ENCODE measurements at regions not wholly inside any gene's neighbourhood (a gene's known extent, or its start where the extent isn't known, plus 50 kb on each side); places are given as distances from the start of the nearest gene placed in this dataset.

DNA sequence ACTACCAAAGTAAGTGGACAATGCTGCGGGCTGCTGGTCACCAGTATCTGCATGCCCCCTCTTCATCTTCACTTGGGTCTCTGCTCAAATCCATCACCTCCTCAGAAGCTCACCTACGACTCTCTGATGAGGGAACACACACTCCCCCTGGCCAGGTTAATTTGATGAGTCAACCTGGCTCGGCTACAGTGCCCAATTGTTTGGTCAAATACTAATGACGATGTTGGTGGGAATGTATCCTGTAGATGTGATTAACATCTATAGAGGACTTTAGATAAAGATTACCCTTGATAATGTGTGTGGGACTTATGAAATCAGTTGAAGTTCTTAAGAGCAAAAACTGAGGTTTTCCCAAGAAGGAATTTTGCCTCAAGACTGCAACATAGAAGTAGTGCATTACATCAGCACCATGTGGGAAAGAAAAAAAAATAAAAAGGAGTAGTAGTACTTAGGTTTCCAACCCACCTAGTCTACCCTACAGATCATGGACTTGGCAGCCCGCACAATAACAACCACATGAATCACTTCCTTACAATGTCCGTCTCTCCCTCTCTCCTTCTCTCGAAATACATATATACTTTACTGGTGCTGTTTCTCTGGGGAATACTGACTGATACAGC is 467.3 kb downstream of the DNAH5 start:
- Mint-ChIP-seq H3K27me3 (no peaks in the 10 kb centered on the region), H3K9me3 (peaks cover 3% of the 10 kb centered on the region), H3K4me3 (no peak overlapping the region), H3K27ac (no peak overlapping the region), H3K36me3 (no peaks in the 10 kb centered on the region), H3K4me1 (no peaks in the 10 kb centered on the region)
- DNase-seq, result no peak
- CTCF ChIA-PET, result no interaction called here

DNA sequence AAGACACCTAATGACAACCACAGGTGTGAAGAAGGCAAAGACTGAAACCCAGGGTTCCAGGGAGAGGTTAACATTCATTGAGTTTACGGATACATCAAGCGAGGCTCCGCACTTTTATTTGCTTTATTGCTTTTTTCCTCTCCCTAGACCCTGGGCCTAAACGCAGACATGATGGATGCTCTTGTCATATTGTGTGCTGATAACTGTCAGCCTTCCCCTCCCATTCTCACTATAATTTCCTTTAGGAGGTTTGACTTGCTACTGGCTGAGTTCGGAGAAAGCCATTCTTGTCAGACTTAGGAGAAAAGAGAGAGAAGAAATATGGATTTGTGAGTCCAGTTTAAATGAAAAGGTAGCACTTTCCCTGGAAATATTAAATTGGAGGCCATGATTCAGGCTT is 471.6 kb downstream of the DNAH5 start:
- CTCF ChIA-PET, result no interaction called here
- Mint-ChIP-seq H3K27me3 (no peaks in the 10 kb centered on the region), H3K27ac (no peak overlapping the region), H3K4me3 (no peak overlapping the region), H3K36me3 (no peaks in the 10 kb centered on the region), H3K4me1 (no peaks in the 10 kb centered on the region), H3K9me3 (peaks cover 7% of the 10 kb centered on the region)
- DNase-seq, result no peak

DNA sequence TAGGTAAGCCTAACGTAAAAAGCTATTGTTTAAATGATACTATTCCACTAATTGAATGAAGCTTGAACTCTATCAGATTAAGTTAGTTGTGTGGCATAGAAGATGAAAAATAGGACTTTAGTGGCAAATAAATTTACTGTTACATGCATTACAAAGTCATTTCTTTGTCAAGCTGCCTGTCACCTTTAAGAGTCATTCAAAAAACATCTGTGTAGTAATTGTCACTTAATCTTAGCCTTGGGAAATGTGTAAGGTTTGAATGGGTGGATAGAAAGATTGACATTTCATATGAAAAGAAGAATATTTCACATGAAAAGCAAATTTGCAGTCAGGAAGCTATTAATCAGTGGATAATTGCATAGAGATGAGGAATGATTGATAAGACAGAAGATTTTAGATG is 473.5 kb downstream of the DNAH5 start:
- no peak overlapping the region for H3K4me3 Mint-ChIP-seq
- CTCF ChIA-PET, result no interaction called here

DNA sequence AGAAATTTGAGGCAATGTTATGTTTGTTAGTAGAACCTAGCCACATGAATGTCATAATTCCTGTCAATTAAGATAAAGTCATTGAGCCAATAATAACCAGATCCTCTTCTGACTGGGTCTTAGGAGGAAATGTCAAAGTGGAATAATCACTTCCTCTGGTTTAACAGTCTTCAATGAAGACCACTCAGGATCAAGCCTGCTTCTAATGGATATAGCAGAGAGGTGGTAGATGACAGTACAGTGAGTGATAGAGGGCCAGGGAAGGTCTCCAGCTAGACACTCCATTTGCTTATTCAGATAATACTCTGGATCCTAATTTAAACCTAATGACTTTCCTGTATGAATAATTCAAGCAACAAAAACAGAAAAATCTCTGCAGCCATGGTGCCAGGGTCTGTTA is 474.2 kb downstream of the DNAH5 start:
- Mint-ChIP-seq H3K4me3 (no peak overlapping the region), H3K36me3 (no peaks in the 10 kb centered on the region), H3K9me3 (peaks cover 7% of the 10 kb centered on the region)

More for the DNA sequence above, 473.5 kb downstream of the DNAH5 start:
- Mint-ChIP-seq H3K4me1 (no peaks in the 10 kb centered on the region), H3K27ac (no peak overlapping the region), H3K27me3 (no peaks in the 10 kb centered on the region), H3K9me3 (peaks cover 7% of the 10 kb centered on the region), H3K36me3 (no peaks in the 10 kb centered on the region)
- no peak for DNase-seq

DNA sequence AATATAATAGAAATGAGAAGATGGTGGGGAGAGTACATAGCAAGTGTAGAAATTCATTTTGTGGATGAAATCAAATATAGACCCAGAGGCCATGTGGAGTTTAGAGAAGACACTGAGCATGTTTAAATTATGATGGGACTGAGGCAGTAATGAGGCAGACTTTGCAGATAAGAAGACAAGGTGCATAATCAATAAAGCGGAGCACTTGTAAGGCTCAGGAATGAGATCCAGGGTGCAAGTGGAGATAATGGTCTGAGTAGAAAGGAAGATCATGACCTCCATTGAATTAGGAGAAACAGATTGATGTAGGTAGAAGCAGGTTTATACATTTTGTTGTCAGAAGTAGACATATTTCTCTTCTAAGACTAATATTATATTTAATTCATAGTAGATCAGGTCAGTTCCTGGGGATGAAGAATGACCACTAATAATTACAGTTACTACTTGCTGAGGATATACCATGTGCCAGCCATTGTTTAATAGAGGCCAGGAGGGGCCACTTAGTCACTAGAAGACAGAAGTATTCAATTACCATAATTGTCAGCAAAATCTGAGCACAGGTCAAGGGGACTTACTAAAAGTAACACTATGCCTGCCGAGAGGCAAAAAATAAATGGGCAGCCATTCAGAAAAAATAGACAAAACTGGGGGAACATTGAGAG is 479.8 kb downstream of the DNAH5 start:
- CTCF ChIA-PET, result no interaction called here

More for the DNA sequence above, 474.2 kb downstream of the DNAH5 start:
- no peak for DNase-seq
- Mint-ChIP-seq H3K4me1 (no peaks in the 10 kb centered on the region), H3K27me3 (no peaks in the 10 kb centered on the region), H3K27ac (no peak overlapping the region)
- CTCF ChIA-PET, result no interaction called here

DNA sequence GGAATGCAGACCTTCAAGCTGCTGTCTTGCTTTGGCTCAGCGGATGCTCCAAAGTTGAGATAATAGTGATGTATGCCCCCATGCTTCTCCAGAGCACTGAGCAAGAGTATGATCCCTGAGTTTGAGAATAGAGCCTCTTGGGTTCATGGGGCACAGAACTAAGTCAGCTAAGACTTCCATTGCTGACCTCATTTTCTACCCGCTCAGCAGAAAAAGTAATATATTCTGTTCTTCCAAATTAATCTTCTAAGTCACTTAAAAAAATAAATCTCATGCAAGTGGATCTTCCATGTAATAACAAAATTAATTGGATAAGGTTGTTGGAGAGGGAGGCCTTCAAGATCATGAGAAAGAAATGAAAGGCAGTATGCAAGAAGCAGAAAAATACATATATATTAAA is 483.9 kb downstream of the DNAH5 start:
- no peak overlapping the region for H3K27ac Mint-ChIP-seq
- CTCF ChIA-PET, result no interaction called here
- no peak overlapping the region for H3K4me3 Mint-ChIP-seq
- H3K4me1 Mint-ChIP-seq, result no peaks in the 10 kb centered on the region
- peaks cover 14% of the 10 kb centered on the region for H3K9me3 Mint-ChIP-seq
- DNase-seq, result no peak
- no peaks in the 10 kb centered on the region for H3K36me3 Mint-ChIP-seq
- no peaks in the 10 kb centered on the region for H3K27me3 Mint-ChIP-seq

More for the DNA sequence above, 479.8 kb downstream of the DNAH5 start:
- Mint-ChIP-seq H3K9me3 (peaks cover 5% of the 10 kb centered on the region), H3K27ac (no peak overlapping the region), H3K27me3 (no peaks in the 10 kb centered on the region), H3K4me1 (no peaks in the 10 kb centered on the region), H3K4me3 (no peak overlapping the region), H3K36me3 (no peaks in the 10 kb centered on the region)
- DNase-seq, result no peak

DNA sequence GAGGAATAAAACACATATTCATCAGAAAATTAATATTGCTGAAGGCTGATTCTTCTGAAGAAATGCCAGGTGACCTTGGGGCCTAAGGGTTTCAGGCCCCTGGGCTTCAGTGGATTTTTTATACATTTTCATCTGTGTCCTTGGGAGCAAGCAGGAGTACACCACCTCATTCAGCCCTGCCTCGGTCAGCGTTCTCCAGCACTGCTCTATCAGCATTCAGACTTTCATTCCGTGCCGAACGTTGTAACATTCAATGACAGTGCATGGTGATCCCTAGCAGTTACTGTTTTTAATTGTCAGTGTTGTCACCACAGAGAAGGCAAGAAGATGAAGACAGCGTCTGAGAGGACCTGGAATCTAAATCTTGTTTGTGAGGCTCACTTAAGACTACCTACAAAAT is 490.4 kb downstream of the DNAH5 start:
- Mint-ChIP-seq H3K9me3 (peaks cover 8% of the 10 kb centered on the region), H3K4me1 (no peaks in the 10 kb centered on the region), H3K27me3 (no peaks in the 10 kb centered on the region), H3K4me3 (no peak overlapping the region), H3K27ac (no peak overlapping the region), H3K36me3 (no peaks in the 10 kb centered on the region)
- DNase-seq, result no peak
- CTCF ChIA-PET, result interaction anchor here (0.6 kb wide), 1 partner anchor 25 kb away, joined by 4 read pairs; no protein-coding TSS in a partner anchor

DNA sequence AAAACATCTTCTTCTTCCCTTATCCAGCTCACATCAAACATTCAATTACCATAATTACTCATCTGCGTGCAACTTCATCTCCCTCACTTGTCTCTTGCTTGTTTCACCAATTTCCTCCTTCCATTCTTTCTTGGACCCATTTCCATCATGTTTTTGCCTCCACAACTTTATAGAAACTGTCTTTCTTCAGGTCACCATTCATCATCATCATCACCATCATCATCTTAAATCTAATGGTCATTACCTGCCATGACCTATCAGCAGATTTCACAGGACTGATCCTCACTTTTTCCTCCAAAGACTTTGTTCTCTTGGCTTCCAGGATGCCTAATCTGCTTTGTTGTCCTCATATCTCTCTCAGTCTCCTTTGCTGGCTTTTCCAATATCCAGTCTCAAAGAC is 495.6 kb downstream of the DNAH5 start:
- no peaks in the 10 kb centered on the region for H3K36me3 Mint-ChIP-seq
- no peak for DNase-seq
- CTCF ChIA-PET, result no interaction called here
- no peaks in the 10 kb centered on the region for H3K9me3 Mint-ChIP-seq
- H3K27me3 Mint-ChIP-seq, result no peaks in the 10 kb centered on the region
- H3K27ac Mint-ChIP-seq, result no peak overlapping the region
- H3K4me1 Mint-ChIP-seq, result no peaks in the 10 kb centered on the region
- no peak overlapping the region for H3K4me3 Mint-ChIP-seq

DNA sequence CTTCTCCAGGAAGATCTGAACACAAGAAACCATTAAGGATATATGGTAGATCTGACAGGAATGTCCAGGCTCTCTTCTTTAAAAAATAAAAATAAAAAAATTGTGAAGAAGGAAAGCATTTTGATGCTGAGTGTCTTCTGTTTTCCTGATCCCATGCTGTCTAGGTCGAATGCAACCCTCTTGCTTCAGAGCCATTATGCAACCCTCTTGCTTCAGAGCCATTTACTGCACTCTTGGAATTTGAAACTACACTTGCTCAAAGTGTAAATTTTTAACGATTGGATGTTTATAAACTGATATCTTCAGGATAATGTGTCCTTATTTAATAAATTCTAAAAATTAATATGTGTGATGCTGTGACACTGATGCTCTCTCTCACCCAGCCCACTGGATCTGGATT is 505.1 kb downstream of the DNAH5 start:
- Mint-ChIP-seq H3K27ac (no peak overlapping the region), H3K4me3 (no peak overlapping the region), H3K9me3 (no peaks in the 10 kb centered on the region), H3K4me1 (no peaks in the 10 kb centered on the region), H3K27me3 (no peaks in the 10 kb centered on the region), H3K36me3 (no peaks in the 10 kb centered on the region)
- DNase-seq, result no peak
- CTCF ChIA-PET, result no interaction called here

DNA sequence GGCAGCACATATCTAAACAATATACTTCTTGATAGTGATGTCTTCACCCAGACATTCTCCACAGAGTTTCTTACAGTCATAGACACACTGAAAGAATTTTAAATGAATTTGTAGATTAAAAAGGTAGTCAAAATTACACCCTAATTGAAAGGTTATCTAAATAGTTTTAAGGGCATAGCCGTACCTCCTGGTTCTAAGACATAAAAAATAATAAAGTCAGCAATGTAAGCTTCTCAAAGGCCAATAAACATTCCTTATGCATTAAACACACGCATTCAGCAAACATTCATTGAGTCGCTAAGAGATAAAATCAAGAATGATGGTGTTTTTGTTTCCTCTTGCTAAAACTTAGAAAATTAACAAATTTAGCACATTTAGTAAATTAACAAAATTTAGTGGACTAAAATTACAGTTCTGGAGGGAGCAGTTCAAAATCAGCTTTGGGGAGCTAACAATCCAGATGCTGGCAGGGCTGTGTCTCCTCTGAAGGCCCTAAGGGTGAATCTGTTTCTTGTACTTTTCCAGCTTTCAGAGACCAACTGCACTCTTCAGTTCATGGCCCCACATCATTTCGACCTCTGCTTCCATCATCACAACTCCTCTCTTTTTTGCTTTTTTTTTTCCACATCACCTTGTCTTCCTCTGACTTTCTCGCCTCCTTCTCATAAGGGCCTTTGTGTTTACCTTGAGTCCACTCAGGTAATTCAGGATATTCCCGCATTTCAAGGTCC is 516.5 kb downstream of the DNAH5 start:
- no peaks in the 10 kb centered on the region for H3K4me1 Mint-ChIP-seq
- no peaks in the 10 kb centered on the region for H3K27me3 Mint-ChIP-seq
- no peak for DNase-seq
- H3K27ac Mint-ChIP-seq, result no peak overlapping the region
- peaks cover 8% of the 10 kb centered on the region for H3K9me3 Mint-ChIP-seq
- CTCF ChIA-PET, result no interaction called here
- no peaks in the 10 kb centered on the region for H3K36me3 Mint-ChIP-seq
- H3K4me3 Mint-ChIP-seq, result no peak overlapping the region

DNA sequence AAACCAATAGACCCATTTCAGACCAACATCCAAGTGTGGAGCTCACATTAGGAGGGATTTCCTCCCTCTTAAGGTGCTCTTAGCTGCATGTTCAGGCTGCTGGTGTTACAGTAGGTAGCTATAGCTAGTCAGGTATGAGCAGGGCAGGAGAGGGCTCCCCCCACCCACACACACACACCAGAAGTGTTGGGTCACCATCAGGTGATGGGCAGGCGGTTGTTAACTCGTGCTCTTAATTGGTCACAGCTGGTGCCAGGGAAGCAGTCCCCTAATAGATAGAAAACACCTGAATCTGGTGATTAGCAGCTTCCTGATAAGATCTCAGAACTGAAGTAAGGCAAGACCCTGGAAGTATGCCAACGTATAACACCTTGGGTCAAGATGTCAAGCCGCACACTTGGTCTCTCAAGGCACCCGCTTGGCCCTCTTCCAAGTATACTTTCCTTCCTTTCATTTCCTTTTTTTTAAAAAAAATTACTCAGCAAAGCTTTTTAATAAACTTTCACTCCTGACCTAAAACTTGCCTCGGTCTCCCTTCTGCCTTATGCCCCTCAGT is 532.4 kb downstream of the DNAH5 start:
- Mint-ChIP-seq H3K9me3 (peaks cover 15% of the 10 kb centered on the region), H3K36me3 (no peaks in the 10 kb centered on the region), H3K27ac (no peak overlapping the region), H3K4me1 (no peaks in the 10 kb centered on the region), H3K27me3 (no peaks in the 10 kb centered on the region), H3K4me3 (no peak overlapping the region)
- no peak for DNase-seq
- CTCF ChIA-PET, result no interaction called here

DNA sequence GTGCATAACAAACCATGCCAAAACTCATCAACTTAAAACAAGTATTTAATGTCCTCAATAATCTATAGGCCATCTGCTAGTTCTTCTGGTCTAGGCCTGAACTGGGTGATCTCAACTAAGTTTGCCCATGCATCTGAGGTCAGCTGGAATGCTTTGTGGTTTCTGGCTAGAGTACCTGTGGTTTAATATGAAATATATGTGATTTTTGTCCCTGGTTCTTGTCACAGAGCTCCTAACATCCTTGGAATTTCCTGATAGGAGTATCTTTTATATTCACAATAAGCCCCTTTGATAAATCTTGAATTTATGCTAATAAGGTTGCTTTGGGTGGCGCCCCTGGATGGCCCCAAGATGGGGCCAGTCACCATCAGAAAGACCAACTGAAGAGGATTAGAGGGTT is 535.9 kb downstream of the DNAH5 start:
- H3K36me3 Mint-ChIP-seq, result no peaks in the 10 kb centered on the region
- H3K4me3 Mint-ChIP-seq, result no peak overlapping the region
- H3K27me3 Mint-ChIP-seq, result no peaks in the 10 kb centered on the region

DNA sequence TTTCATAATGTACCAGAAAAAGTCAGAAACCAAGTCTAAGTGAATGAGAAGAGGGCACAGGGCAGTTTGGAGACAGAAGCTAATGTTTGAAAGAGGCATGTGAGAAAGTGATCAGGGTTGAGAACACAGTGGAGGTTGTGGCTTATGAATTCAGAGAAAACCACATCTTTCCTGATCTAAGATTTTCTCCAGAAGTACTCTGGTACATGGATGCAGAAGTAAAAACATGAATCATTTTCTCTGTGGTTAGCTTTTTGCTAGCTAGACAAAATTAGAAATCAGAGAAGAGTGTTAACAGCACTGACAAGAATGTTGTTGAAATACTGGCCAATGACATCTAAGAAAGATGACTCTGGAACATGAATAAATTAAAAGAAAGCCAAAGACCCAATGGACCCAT is 541.1 kb downstream of the DNAH5 start:
- Mint-ChIP-seq H3K9me3 (peaks cover 4% of the 10 kb centered on the region), H3K4me3 (no peak overlapping the region), H3K27me3 (no peaks in the 10 kb centered on the region), H3K4me1 (no peaks in the 10 kb centered on the region), H3K36me3 (no peaks in the 10 kb centered on the region), H3K27ac (no peak overlapping the region)
- no peak for DNase-seq
- CTCF ChIA-PET, result no interaction called here

More for the DNA sequence above, 535.9 kb downstream of the DNAH5 start:
- H3K9me3 Mint-ChIP-seq, result peaks cover 10% of the 10 kb centered on the region
- CTCF ChIA-PET, result no interaction called here
- no peak overlapping the region for H3K27ac Mint-ChIP-seq
- H3K4me1 Mint-ChIP-seq, result no peaks in the 10 kb centered on the region
- no peak for DNase-seq

DNA sequence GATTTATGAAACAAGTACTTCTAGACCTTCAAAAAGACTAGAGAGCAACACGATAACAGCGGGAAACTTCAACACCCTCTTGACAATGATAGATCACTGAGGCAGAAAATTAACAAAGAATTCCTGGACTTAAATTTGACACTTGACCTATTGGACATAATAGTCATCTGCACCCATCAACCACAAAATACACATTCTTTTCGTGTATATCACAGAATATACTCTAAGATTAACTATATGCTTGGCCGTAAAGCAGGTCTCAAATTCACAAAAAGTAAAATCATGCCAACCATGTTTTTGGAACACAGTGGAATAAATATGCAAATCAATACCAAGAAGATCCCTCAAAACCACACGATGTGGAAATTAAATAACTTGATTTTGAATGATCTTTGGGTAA is 559.4 kb downstream of the DNAH5 start:
- CTCF ChIA-PET, result no interaction called here
- no peak overlapping the region for H3K4me3 Mint-ChIP-seq
- peaks cover 16% of the 10 kb centered on the region for H3K9me3 Mint-ChIP-seq
- no peaks in the 10 kb centered on the region for H3K27me3 Mint-ChIP-seq
- no peak overlapping the region for H3K27ac Mint-ChIP-seq
- H3K4me1 Mint-ChIP-seq, result no peaks in the 10 kb centered on the region
- no peak for DNase-seq
- H3K36me3 Mint-ChIP-seq, result no peaks in the 10 kb centered on the region

DNA sequence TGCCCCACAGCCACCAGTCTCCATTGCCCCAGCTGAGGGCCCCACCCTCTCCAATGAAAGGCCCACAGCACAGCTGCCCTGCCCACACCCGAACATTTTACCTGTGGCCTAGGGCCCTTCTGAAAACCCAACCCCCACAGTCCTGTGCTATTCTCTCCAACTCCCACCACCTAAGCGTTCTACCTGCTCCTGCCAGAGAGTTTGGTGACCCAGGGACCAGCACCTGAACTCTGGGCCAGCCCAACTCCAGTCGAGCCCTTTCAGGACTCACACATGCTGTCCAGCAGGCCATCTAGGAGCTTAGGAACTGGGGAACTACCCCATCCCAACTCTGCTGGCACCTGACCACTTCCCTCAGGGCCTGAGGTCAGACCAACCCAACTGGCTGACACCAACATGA is 562.3 kb downstream of the DNAH5 start:
- Mint-ChIP-seq H3K27me3 (no peaks in the 10 kb centered on the region), H3K4me1 (no peaks in the 10 kb centered on the region), H3K4me3 (no peak overlapping the region), H3K27ac (no peak overlapping the region), H3K9me3 (peaks cover 13% of the 10 kb centered on the region), H3K36me3 (no peaks in the 10 kb centered on the region)
- CTCF ChIA-PET, result no interaction called here
- no peak for DNase-seq
